Hepatocyte (in vitro differentiated cells): ENCODE measurements at regions not wholly inside any gene's neighbourhood (a gene's known extent, or its start where the extent isn't known, plus 50 kb on each side); places are given as distances from the start of the nearest gene placed in this dataset.

ENCODE experiments used
- DNase-seq: peaks from one replicate; pipeline ENCODE4 v3.0.0-alpha.2; 2016; ENCODE audit warnings: low spot score
- H2AFZ ChIP-seq: fragments of 200-600 bp; sonication (generic); 2 replicates; pipeline ENCODE4 v1.6.0; 2016; ENCODE audit warnings: antibody characterized with exemption, mild to moderate bottlenecking
- H3K27ac ChIP-seq: fragments of 200-600 bp; sonication (generic); 2 replicates; pipeline ENCODE4 v1.5.1; 2016; ENCODE audit warnings: mild to moderate bottlenecking
- H3K27me3 ChIP-seq: fragments of 200-600 bp; sonication (generic); 2 replicates; pipeline ENCODE4 v1.6.1; 2016
- H3K36me3 ChIP-seq: fragments of 200-600 bp; sonication (generic); replicated peaks from 2 replicates; pipeline ENCODE4 v1.5.1; 2016; ENCODE audit warnings: low read depth; ENCODE audit not compliant: insufficient read depth
- H3K4me1 ChIP-seq: fragments of 200-600 bp; sonication (generic); 2 replicates; pipeline ENCODE4 v1.5.1; 2016; ENCODE audit warnings: mild to moderate bottlenecking, moderate library complexity; ENCODE audit not compliant: insufficient read depth
- H3K4me2 ChIP-seq: fragments of 200-600 bp; sonication (generic); 2 replicates; pipeline ENCODE4 v1.6.0; 2016
- H3K4me3 ChIP-seq: fragments of 200-600 bp; sonication (generic); 2 replicates; pipeline ENCODE4 v1.5.1; 2016; ENCODE audit warnings: mild to moderate bottlenecking
- H3K79me2 ChIP-seq: fragments of 200-600 bp; sonication (generic); 2 replicates; pipeline ENCODE4 v1.6.0; 2017; ENCODE audit warnings: mild to moderate bottlenecking
- H3K9me2 ChIP-seq: fragments of 200-600 bp; sonication (generic); replicated peaks from 2 replicates; pipeline ENCODE4 v1.6.0; 2017; ENCODE audit warnings: mild to moderate bottlenecking; ENCODE audit not compliant: insufficient read depth
- H3K9me3 ChIP-seq: fragments of 200-600 bp; sonication (generic); 2 replicates; pipeline ENCODE4 v1.5.1; 2016; ENCODE audit warnings: low read depth, mild to moderate bottlenecking
- H4K20me1 ChIP-seq: fragments of 200-600 bp; sonication (generic); 2 replicates; pipeline ENCODE4 v1.6.0; 2016; ENCODE audit warnings: mild to moderate bottlenecking; ENCODE audit not compliant: insufficient read depth, poor library complexity, severe bottlenecking
- EZH2 ChIP-seq: fragments of 200-600 bp; sonication (generic); IDR thresholded peaks from 2 replicates; pipeline ENCODE4 v1.6.1; 2016; ENCODE audit warnings: antibody characterized with exemption, mild to moderate bottlenecking, borderline replicate concordance
- EZH2phosphoT487 ChIP-seq: fragments of 200-600 bp; sonication (generic); IDR thresholded peaks from one replicate; pipeline ENCODE4 v1.6.1; 2018; ENCODE audit warnings: antibody characterized with exemption, mild to moderate bottlenecking, low read depth, moderate library complexity; ENCODE audit not compliant: unreplicated experiment, severe bottlenecking
- WGBS: methylation state at CpG from one replicate; pipeline ENCODE4 v1.1.6; 2016; ENCODE audit warnings: low lambda C conversion rate; ENCODE audit errors: missing lambda C conversion rate; 5-methylcytosine and 5-hydroxymethylcytosine counted together
- TF ChIP-seq, protein P1 (sequence below): fragments of 200-600 bp; sonication (generic); IDR thresholded peaks from 2 replicates; pipeline ENCODE4 v1.5.1; 2016; ENCODE audit warnings: antibody characterized with exemption, mild to moderate bottlenecking; ENCODE audit not compliant: poor library complexity

DNA sequence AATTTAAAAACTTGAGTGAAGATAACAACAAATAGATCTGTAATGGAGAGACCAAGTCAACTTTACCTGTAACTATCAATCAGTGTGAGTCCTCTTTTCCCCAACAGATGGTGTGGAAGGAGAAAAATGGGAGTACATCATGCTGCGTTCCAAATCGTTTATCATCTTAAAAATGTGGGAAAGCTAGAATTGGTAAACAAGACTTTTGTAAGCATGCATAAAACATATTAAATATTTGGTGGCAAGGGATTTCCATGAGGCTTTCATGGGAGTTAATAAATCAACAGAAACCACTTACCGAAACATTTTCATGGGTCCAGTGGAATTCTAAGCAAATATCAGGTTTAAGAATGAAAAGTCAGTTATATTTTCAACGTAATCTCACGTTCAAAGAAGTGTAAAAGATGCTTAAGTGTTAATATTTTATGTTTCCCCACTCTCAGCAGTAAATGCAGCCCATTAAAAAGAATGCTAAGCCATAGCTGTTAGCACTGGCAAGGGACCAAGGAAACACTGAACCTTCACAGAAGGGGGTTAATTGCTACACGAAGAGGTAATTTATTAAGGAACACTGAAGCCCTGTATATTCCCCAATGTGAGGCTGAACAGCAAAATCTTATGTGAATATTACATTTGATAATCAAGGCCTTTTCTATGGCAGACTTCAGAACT is 117.0 kb downstream of the ZC3H11B start:
- Histone ChIP-seq H3K4me3 (no peak overlapping the region), H3K4me2 (no peak overlapping the region), H3K79me2 (no peaks in the 10 kb centered on the region), H3K27me3 (no peaks in the 10 kb centered on the region), H4K20me1 (no peaks in the 10 kb centered on the region), H3K9me3 (no peaks in the 10 kb centered on the region), H3K27ac (no peak overlapping the region), H2AFZ (no peak overlapping the region), H3K4me1 (peaks cover 6% of the 10 kb centered on the region), H3K9me2 (no peaks in the 10 kb centered on the region), H3K36me3 (no peaks in the 10 kb centered on the region)
- DNase-seq = no peak
- TF ChIP-seq EZH2 = no peak
- TF ChIP-seq, protein P1, sequence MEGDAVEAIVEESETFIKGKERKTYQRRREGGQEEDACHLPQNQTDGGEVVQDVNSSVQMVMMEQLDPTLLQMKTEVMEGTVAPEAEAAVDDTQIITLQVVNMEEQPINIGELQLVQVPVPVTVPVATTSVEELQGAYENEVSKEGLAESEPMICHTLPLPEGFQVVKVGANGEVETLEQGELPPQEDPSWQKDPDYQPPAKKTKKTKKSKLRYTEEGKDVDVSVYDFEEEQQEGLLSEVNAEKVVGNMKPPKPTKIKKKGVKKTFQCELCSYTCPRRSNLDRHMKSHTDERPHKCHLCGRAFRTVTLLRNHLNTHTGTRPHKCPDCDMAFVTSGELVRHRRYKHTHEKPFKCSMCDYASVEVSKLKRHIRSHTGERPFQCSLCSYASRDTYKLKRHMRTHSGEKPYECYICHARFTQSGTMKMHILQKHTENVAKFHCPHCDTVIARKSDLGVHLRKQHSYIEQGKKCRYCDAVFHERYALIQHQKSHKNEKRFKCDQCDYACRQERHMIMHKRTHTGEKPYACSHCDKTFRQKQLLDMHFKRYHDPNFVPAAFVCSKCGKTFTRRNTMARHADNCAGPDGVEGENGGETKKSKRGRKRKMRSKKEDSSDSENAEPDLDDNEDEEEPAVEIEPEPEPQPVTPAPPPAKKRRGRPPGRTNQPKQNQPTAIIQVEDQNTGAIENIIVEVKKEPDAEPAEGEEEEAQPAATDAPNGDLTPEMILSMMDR = no peak
- no peak for TF ChIP-seq EZH2phosphoT487
- 75% methylated on average over 6 of the region's 6 CpGs for WGBS

DNA sequence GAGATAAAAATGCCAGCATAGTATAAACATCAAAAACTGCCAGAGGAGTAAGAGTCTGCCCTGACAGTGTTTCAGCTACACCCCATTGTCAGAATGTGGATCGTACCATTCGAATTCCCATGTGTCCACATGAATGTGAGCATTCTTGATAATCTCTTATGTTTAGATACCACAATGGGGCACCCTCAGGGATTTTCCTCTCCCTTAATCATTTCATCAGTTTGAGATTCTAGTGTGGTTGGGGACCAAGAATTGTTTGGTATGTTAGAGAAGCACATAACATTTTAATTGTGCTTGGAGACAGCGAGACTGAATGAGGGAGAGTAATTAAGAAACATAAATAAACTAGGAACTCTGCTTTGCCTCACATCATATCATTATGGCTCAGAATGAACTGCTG is 120.2 kb downstream of the ZC3H11B start:
- TF ChIP-seq, protein P1 = no peak
- TF ChIP-seq EZH2phosphoT487 (no peak), EZH2 (no peak)
- WGBS = 52% methylated on average over 3 of the region's 3 CpGs
- Histone ChIP-seq H4K20me1 (no peaks in the 10 kb centered on the region), H3K27me3 (no peaks in the 10 kb centered on the region), H2AFZ (no peak overlapping the region), H3K27ac (no peak overlapping the region), H3K4me1 (peaks cover 6% of the 10 kb centered on the region), H3K4me3 (no peak overlapping the region), H3K9me2 (no peaks in the 10 kb centered on the region), H3K4me2 (no peak overlapping the region), H3K36me3 (no peaks in the 10 kb centered on the region), H3K79me2 (no peaks in the 10 kb centered on the region), H3K9me3 (no peaks in the 10 kb centered on the region)
- no peak for DNase-seq

- 96% methylated on average over 1 of the region's 1 CpG for WGBS
- TF ChIP-seq EZH2phosphoT487 = no peak
- TF ChIP-seq EZH2 = no peak
- TF ChIP-seq, protein P1 = no peak
- no peaks in the 10 kb centered on the region for H4K20me1 ChIP-seq
Observed at GRCh38 chr1:219490566-219490965, 122.3 kb downstream of the ZC3H11B start.

More at GRCh38 chr1:219490566-219490965, 122.3 kb downstream of the ZC3H11B start:
- no peak overlapping the region for H3K4me3 ChIP-seq
- H3K27ac ChIP-seq = no peak overlapping the region
- no peaks in the 10 kb centered on the region for H3K36me3 ChIP-seq
- no peaks in the 10 kb centered on the region for H3K27me3 ChIP-seq
- H2AFZ ChIP-seq = no peak overlapping the region
- no peaks in the 10 kb centered on the region for H3K79me2 ChIP-seq
- H3K9me3 ChIP-seq = no peaks in the 10 kb centered on the region
- H3K4me1 ChIP-seq = peaks cover 6% of the 10 kb centered on the region
- no peaks in the 10 kb centered on the region for H3K9me2 ChIP-seq
- no peak for DNase-seq
- no peak overlapping the region for H3K4me2 ChIP-seq
